RWPE1 (cell line): ENCODE measurements at regions not wholly inside any gene's neighbourhood (a gene's known extent, or its start where the extent isn't known, plus 50 kb on each side); places are given as distances from the start of the nearest gene placed in this dataset.
A peak's percentile ranks its signal among the peaks of the same experiment; 100 is the strongest.

Experiments used
- CTCF ChIA-PET: fragments of 350-600 bp; sonication (Branson Sonifier 250); formaldehyde crosslinking; extraction: SDS; loops from one replicate; lab custom pipeline; 2021; lab: Yijun Ruan, JAX
- POLR2A ChIA-PET: fragments of 400-600 bp; formaldehyde crosslinking; extraction: SDS; loops from one replicate; lab custom pipeline; 2020; ENCODE audit warnings: antibody characterized with exemption; ENCODE audit not compliant: low non-redundant PET; lab: Yijun Ruan, JAX
- DNase-seq: peaks from one replicate; pipeline ENCODE4 v3.0.0; 2012; ENCODE audit warnings: low spot score
- H3K27ac ChIP-seq: fragments of 450-650 bp; 2 replicates; pipeline ENCODE4 v1.5.1; 2017
- TF ChIP-seq, protein P1 (sequence below): fragments of 450-650 bp; conservative IDR thresholded peaks from 2 replicates; pipeline ENCODE4 v1.5.1; 2017; ENCODE audit warnings: low read depth, mild to moderate bottlenecking

DNA sequence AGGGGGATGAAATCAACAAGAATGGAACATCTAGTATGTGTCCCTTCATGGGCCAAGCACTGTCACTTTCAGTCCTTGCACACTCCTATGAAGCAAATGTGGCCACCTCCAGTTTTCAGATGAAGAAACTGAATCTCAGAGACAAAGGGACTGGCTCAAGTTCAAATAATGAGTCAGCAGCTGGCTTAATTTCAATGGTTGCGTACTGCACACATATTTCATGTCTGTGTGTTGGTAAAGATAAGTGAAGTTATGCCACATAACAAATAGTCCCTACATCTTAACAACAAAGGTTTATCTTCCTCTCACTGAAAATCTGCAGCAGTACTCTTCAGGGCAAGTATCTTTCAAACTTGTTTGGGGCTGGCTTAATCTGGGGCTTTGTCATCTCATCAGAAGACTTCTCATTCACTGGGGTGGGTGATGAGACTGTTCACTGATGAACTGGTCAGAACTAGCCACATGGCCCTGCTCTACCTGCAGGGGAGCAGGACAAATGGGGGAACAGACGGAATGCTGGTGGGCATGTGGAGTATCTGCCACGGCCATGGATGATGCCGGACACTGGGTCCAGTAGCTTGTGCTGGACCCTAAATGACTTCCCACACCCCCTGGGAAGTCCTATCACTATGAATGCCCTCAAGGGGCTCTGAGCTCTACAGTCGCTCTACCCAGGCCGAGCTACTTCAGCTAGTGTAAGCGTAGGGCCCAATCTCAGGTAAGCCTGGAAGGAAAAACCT, 263.2 kb downstream of the CYP26B1 start:
- DNase-seq = no peak
- TF ChIP-seq, protein P1, sequence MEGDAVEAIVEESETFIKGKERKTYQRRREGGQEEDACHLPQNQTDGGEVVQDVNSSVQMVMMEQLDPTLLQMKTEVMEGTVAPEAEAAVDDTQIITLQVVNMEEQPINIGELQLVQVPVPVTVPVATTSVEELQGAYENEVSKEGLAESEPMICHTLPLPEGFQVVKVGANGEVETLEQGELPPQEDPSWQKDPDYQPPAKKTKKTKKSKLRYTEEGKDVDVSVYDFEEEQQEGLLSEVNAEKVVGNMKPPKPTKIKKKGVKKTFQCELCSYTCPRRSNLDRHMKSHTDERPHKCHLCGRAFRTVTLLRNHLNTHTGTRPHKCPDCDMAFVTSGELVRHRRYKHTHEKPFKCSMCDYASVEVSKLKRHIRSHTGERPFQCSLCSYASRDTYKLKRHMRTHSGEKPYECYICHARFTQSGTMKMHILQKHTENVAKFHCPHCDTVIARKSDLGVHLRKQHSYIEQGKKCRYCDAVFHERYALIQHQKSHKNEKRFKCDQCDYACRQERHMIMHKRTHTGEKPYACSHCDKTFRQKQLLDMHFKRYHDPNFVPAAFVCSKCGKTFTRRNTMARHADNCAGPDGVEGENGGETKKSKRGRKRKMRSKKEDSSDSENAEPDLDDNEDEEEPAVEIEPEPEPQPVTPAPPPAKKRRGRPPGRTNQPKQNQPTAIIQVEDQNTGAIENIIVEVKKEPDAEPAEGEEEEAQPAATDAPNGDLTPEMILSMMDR = no peak
- no peak overlapping the region for H3K27ac ChIP-seq
- POLR2A ChIA-PET = no interaction called here
- CTCF ChIA-PET = interaction anchor here (0.6 kb wide), 1 partner anchor 46 kb away, joined by 5 read pairs; no protein-coding TSS in a partner anchor

DNA sequence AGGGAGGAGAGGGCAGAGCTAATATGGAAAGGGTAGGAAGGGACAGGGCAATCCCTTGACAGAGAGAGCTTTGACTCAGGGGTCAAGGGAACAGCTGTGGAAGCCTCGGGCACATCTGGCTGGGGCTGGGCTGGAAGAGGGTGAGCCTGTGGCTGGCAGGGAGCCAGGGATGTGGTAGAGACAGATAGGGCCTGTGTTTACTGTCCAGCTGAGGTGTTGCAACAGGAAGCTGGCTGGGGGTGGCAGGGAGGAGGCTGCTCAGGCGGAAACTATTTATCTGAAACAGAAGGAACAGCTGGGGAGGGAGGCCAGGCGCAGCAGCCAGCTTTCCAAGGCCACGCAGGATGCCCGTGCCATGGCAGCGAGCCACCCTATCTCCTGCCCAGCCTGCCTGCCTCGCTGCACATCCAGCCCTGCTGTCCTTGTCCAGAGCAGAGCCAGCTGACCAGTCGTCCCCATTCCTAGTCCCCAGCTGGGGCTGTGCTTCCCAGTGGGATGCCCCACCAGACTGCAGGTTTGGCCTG, 264.7 kb downstream of the CYP26B1 start:
- CTCF ChIA-PET = interaction anchor here (0.9 kb wide), 1 partner anchor 268 kb away, joined by 4 read pairs; no protein-coding TSS in a partner anchor
- POLR2A ChIA-PET = interaction anchor here (0.5 kb wide), 1 partner anchor 232 kb away, joined by 3 read pairs; no protein-coding TSS in a partner anchor
- DNase-seq = peak; percentile 80
- H3K27ac ChIP-seq = peak overlapping the region; percentile 74
- TF ChIP-seq, protein P1 = no peak

DNA sequence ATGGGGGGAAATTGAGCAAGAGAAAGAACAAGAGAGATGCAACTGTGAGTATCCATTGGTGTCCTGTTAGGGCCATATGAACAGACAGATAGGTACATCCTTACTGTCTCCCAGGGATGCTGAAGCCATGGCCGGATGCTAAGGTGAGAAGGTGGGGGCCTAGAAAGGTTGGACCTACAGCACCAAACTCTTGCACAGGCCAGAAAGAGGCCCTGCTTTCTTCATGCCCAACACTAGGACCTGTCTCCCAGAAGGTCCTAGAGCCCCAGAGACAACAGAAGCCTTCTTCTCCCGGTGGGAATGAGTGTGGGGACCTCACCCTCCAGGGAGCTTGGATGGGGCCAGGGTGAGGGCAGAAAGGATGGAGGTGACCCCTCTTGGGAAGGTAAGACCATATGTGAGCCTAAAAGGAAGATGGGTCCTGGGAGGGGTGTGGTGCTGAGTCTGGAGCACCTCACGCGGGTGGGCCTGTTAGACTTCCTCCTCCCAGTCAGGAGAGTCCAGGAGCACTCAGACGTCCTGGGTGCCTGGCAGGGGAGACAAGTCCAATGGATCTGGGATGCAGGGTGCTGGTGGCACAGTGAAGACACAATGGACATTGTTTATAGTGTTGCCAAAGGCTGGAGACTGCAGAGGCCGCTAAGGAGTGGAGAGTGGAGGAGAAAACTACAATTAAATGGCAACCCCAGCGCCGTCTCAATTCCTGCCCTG, 265.3 kb downstream of the CYP26B1 start:
- ChIA-PET POLR2A (no interaction called here), CTCF (interaction anchor here (0.9 to 1.6 kb wide), 2 partner anchors 268 kb away, joined by 4 to 6 read pairs; no protein-coding TSS in a partner anchor)

DNA sequence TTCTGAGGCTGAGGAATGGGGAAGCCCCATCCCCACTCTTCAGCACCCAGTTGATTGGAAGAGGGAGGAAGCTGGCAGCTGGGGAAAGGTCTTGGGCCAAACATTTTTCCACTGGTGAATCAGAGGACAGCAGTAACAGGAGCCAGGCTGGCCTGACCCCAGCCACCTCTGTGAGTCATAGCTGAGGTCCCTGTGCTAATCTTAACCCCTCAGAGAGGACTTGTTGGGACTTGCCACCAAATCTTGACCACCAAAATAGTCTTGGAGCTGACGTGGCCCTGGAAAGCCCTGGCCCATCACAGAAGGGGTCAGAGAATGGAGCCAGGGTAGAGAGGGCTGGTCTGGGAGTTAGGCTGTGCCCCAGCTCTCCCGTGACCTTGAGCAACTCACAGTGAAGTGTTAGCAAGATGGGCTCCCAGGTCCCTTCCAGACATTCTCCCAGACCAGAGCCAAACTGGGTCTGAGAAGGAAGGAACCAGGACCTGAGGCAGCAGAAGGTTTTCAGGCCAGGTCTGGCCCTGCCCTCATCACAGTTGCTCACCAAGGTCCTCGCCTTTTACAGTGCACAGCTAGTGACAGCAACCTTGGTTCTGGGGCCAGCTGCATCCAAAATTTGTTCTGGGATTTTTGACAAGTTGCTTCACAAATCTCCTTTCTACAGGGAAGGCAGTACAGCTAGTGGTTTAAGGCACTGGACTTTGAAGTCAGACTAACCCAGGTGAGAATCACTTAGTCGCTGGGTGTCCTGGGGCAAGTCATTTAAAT, 266.6 kb downstream of the CYP26B1 start:
- TF ChIP-seq, protein P1 = no peak
- H3K27ac ChIP-seq = peak overlapping the region; percentile 58
- ChIA-PET POLR2A (no interaction called here), CTCF (interaction anchor here (1.6 kb wide), 1 partner anchor 269 kb away, joined by 6 read pairs; no protein-coding TSS in a partner anchor)
- peak; percentile 84 for DNase-seq

More for the DNA sequence above, 265.3 kb downstream of the CYP26B1 start:
- TF ChIP-seq, protein P1 = no peak
- H3K27ac ChIP-seq = peak overlapping the region; percentile 74
- DNase-seq = no peak

DNA sequence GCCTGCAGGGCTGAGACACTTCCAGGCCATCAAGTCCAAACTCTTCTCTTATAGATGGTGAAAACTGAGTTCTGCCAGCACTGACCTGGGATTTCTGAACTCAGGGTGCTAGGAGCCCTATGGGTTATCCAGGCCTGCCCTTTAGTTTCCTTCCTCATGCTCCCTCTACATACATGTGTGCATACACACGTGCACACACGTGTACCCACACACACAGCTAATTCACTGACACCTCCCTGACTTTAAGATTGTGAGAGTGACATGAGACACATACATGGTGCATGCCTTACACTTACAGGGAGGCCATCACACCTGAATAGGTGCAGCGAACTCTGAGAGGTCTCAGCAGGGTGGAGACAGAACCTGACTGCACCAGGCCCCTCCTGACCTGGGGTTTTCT, 267.4 kb downstream of the CYP26B1 start:
- ChIA-PET POLR2A (no interaction called here), CTCF (interaction anchor here (1.0 kb wide), 1 partner anchor 270 kb away, joined by 4 read pairs; no protein-coding TSS in a partner anchor)
- TF ChIP-seq, protein P1 = no peak

More for the DNA sequence above, 267.4 kb downstream of the CYP26B1 start:
- peak overlapping the region; percentile 58 for H3K27ac ChIP-seq
- no peak for DNase-seq
